ENCODE measurements at regions not wholly inside any gene's neighbourhood (a gene's known extent, or its start where the extent isn't known, plus 50 kb on each side); places are given as distances from the start of the nearest gene placed in this dataset.
"Not testable (repeated sequence)": the region's sequence is repeated elsewhere in the genome, so short reads cannot be mapped to it uniquely, and the experiment has no call there.

- DNase-seq (ENCODE audit: low spot score) = no peak
Observed at GRCh38 chr6:9028086-9028485, 592.7 kb upstream of the SLC35B3 start.

GRCh38 chr6:9025796-9026394, 590.5 kb upstream of the SLC35B3 start:
- DNase-seq (ENCODE audit: low spot score) = no peak

- no peak for DNase-seq (ENCODE audit: low spot score)
Observed at GRCh38 chr6:9025228-9025627, 589.9 kb upstream of the SLC35B3 start.

GRCh38 chr6:9024246-9024645, 588.9 kb upstream of the SLC35B3 start:
- not testable (repeated sequence) for DNase-seq (ENCODE audit: low spot score)

- DNase-seq (ENCODE audit: low spot score) = no peak
Observed at GRCh38 chr6:9020001-9020400, 584.7 kb upstream of the SLC35B3 start.

- no peak for DNase-seq (ENCODE audit: low spot score)
Observed at GRCh38 chr6:9009931-9010330, 574.6 kb upstream of the SLC35B3 start.

- DNase-seq (ENCODE audit: low spot score) = no peak
Observed at GRCh38 chr6:9007027-9007426, 571.7 kb upstream of the SLC35B3 start.

- no peak for DNase-seq (ENCODE audit: low spot score)
Observed at GRCh38 chr6:9002833-9003232, 567.5 kb upstream of the SLC35B3 start.

GRCh38 chr6:8995156-8995555, 559.8 kb upstream of the SLC35B3 start:
- DNase-seq (ENCODE audit: low spot score) = no peak

- no peak for DNase-seq (ENCODE audit: low spot score)
Observed at GRCh38 chr6:8993111-8993510, 557.8 kb upstream of the SLC35B3 start.

GRCh38 chr6:8991844-8992243, 556.5 kb upstream of the SLC35B3 start:
- no peak for DNase-seq (ENCODE audit: low spot score)

GRCh38 chr6:8990075-8990474, 554.7 kb upstream of the SLC35B3 start:
- DNase-seq (ENCODE audit: low spot score) = no peak

- peak; percentile 78 for DNase-seq (ENCODE audit: low spot score)
Observed at GRCh38 chr6:8983202-8983688, 547.9 kb upstream of the SLC35B3 start.

GRCh38 chr6:8982668-8983067, 547.3 kb upstream of the SLC35B3 start:
- DNase-seq (ENCODE audit: low spot score) = no peak

GRCh38 chr6:8973395-8973794, 538.0 kb upstream of the SLC35B3 start:
- no peak for DNase-seq (ENCODE audit: low spot score)

- DNase-seq (ENCODE audit: low spot score) = no peak
Observed at GRCh38 chr6:8969747-8970146, 534.4 kb upstream of the SLC35B3 start.

GRCh38 chr6:8958894-8959511, 523.7 kb upstream of the SLC35B3 start:
- peak; percentile 80 for DNase-seq (ENCODE audit: low spot score)

GRCh38 chr6:8953310-8953709, 518.0 kb upstream of the SLC35B3 start:
- no peak for DNase-seq (ENCODE audit: low spot score)

- no peak for DNase-seq (ENCODE audit: low spot score)
Observed at GRCh38 chr6:8948733-8949132, 513.4 kb upstream of the SLC35B3 start.

- peak; percentile 37 for DNase-seq (ENCODE audit: low spot score)
Observed at GRCh38 chr6:8947900-8948299, 512.6 kb upstream of the SLC35B3 start.

- peak; percentile 25 for DNase-seq (ENCODE audit: low spot score)
Observed at GRCh38 chr6:8944548-8944947, 509.2 kb upstream of the SLC35B3 start.

- no peak for DNase-seq (ENCODE audit: low spot score)
Observed at GRCh38 chr6:8943073-8943472, 507.7 kb upstream of the SLC35B3 start.

- DNase-seq (ENCODE audit: low spot score) = no peak
Observed at GRCh38 chr6:8941577-8941976, 506.2 kb upstream of the SLC35B3 start.

GRCh38 chr6:8940356-8940755, 505.0 kb upstream of the SLC35B3 start:
- no peak for DNase-seq (ENCODE audit: low spot score)
